ENCODE measurements at regions not wholly inside any gene's neighbourhood (a gene's known extent, or its start where the extent isn't known, plus 50 kb on each side); places are given as distances from the start of the nearest gene placed in this dataset.
A peak's percentile ranks its signal among the peaks of the same experiment; 100 is the strongest.

DNA sequence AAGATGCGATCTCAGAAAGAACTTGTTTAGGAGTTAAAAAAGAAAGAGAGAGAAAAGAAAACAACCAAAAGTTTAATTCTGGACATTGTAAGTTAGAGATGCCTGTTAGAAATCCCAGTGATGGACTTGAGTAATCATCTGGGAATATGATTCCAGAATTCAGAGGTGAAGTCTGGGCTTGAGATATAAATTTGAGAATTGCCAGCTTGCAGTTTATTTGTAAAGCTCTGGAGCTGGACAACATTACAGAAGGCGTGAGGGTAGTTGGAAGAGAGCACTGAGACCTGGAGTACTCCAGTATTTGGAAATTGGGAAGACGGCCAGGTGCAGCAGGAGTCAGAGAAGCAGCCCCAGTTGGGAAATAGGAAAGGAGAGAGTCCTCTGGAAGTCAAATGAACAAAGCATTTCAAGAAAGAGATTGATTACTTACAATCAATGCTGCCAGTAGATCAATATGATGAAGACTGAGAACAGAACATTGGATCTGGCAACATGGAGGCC is 128.8 kb upstream of the ARHGAP28 start:
- CTCF ChIA-PET (ENCODE audit: low intra/inter-chr PET ratio), result no interaction called here
- 2% methylated on average over 3 of the region's 3 CpGs for WGBS (ENCODE audit: insufficient coverage, low coverage, missing lambda C conversion rate)
- TF ChIP-seq ESRRB (CRISPR knock-in tag; IDR thresholded peaks at IDR 0.05; ENCODE audit: borderline replicate concordance) (no peak), NR4A1 (CRISPR knock-in tag; IDR thresholded peaks at IDR 0.05) (no peak), NR4A1 (tag; IDR thresholded peaks at IDR 0.05) (no peak), ZNF316 (IDR thresholded peaks at IDR 0.05) (peak; percentile 48; the same call in 1 of the 2 replicates), ZBTB7A (IDR thresholded peaks at IDR 0.05; ENCODE audit: borderline replicate concordance, control insufficient read depth, low read depth, low read length) (no peak), MTA1 (IDR thresholded peaks at IDR 0.05; ENCODE audit: borderline replicate concordance) (no peak), PML (IDR thresholded peaks at IDR 0.05; ENCODE audit: low read length) (no peak), TAL1 (IDR thresholded peaks at IDR 0.05) (no peak), YBX1 (IDR thresholded peaks at IDR 0.05) (no peak), RBM22 (IDR thresholded peaks at IDR 0.05; ENCODE audit: low read depth, low read length, poor library complexity, severe bottlenecking) (no peak), ZNF347 (CRISPR knock-in tag; IDR thresholded peaks at IDR 0.05; ENCODE audit: low read depth) (no peak), RBBP5 (IDR thresholded peaks at IDR 0.05; ENCODE audit: borderline replicate concordance, insufficient read depth, low read length, poor library complexity, severe bottlenecking) (no peak), SMARCA5 (IDR thresholded peaks at IDR 0.05) (no peak), SAFB2 (IDR thresholded peaks at IDR 0.05; ENCODE audit: borderline replicate concordance, low read depth, low read length, severe bottlenecking) (no peak)
- TF ChIP-seq, protein P1, sequence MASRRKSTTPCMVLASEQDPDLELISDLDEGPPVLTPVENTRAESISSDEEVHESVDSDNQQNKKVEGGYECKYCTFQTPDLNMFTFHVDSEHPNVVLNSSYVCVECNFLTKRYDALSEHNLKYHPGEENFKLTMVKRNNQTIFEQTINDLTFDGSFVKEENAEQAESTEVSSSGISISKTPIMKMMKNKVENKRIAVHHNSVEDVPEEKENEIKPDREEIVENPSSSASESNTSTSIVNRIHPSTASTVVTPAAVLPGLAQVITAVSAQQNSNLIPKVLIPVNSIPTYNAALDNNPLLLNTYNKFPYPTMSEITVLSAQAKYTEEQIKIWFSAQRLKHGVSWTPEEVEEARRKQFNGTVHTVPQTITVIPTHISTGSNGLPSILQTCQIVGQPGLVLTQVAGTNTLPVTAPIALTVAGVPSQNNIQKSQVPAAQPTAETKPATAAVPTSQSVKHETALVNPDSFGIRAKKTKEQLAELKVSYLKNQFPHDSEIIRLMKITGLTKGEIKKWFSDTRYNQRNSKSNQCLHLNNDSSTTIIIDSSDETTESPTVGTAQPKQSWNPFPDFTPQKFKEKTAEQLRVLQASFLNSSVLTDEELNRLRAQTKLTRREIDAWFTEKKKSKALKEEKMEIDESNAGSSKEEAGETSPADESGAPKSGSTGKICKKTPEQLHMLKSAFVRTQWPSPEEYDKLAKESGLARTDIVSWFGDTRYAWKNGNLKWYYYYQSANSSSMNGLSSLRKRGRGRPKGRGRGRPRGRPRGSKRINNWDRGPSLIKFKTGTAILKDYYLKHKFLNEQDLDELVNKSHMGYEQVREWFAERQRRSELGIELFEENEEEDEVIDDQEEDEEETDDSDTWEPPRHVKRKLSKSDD (conservative IDR thresholded peaks at IDR 0.05; ENCODE audit: low read length), result no peak
- TF ChIP-seq, protein P2, sequence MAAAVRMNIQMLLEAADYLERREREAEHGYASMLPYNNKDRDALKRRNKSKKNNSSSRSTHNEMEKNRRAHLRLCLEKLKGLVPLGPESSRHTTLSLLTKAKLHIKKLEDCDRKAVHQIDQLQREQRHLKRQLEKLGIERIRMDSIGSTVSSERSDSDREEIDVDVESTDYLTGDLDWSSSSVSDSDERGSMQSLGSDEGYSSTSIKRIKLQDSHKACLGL (CRISPR knock-in tag; IDR thresholded peaks at IDR 0.05; ENCODE audit: borderline replicate concordance, poor library complexity, severe bottlenecking), result no peak
- TF ChIP-seq, protein P3, sequence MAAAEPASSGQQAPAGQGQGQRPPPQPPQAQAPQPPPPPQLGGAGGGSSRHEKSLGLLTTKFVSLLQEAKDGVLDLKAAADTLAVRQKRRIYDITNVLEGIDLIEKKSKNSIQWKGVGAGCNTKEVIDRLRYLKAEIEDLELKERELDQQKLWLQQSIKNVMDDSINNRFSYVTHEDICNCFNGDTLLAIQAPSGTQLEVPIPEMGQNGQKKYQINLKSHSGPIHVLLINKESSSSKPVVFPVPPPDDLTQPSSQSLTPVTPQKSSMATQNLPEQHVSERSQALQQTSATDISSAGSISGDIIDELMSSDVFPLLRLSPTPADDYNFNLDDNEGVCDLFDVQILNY (CRISPR knock-in tag; IDR thresholded peaks at IDR 0.05), result no peak
- TF ChIP-seq, protein P4, sequence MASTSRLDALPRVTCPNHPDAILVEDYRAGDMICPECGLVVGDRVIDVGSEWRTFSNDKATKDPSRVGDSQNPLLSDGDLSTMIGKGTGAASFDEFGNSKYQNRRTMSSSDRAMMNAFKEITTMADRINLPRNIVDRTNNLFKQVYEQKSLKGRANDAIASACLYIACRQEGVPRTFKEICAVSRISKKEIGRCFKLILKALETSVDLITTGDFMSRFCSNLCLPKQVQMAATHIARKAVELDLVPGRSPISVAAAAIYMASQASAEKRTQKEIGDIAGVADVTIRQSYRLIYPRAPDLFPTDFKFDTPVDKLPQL (IDR thresholded peaks at IDR 0.05; ENCODE audit: extremely low read depth, insufficient read length), result no peak

More for the DNA sequence above, 128.8 kb upstream of the ARHGAP28 start:
- Histone ChIP-seq H3K9me1 (ENCODE audit: control insufficient read depth, insufficient read depth, low read length) (no peaks in the 10 kb centered on the region), H3K4me3 (no peak overlapping the region), H3K27me3 (ENCODE audit: control insufficient read depth in 2 of 2, insufficient read depth in 2 of 2, low read length in 2 of 2) (peaks cover 0 to 6% of the 10 kb centered on the region in 2 experiments; a peak in 2 of 5 replicates), H2AFZ (ENCODE audit: low read depth, low read length) (no peak overlapping the region), H3K36me3 (ENCODE audit: control insufficient read depth, insufficient read depth, low read length) (no peaks in the 10 kb centered on the region), H3K27ac (ENCODE audit: extremely low read depth, low read depth, low read length) (no peak overlapping the region), H4K20me1 (replicated peaks; ENCODE audit: control insufficient read depth, insufficient read depth, low read length) (no peaks in the 10 kb centered on the region), H3K4me1 (replicated peaks in 1 of 2; ENCODE audit: control insufficient read depth in 2 of 2, insufficient read depth in 2 of 2, low read length in 2 of 2) (no peaks in the 10 kb centered on the region), H3K9me3 (replicated peaks; ENCODE audit: control insufficient read depth, insufficient read depth, low read depth, low read length) (no peaks in the 10 kb centered on the region), H3K79me2 (ENCODE audit: control insufficient read depth, insufficient read depth, low read length) (no peaks in the 10 kb centered on the region), H3K4me2 (ENCODE audit: insufficient read depth, low read length) (no peak overlapping the region), H3K9ac (ENCODE audit: insufficient read depth in 1 of 2, low read depth in 2 of 2, low read length in 2 of 2) (no peak overlapping the region)
- intact Hi-C loops (cut with micrococcal nuclease) (no loop called here), in situ Hi-C loops (cut with MboI) (no loop called here)
- POLR2A ChIA-PET, result interaction anchor here (0.6 kb wide), 1 partner anchor 311 kb away, joined by 3 read pairs; no protein-coding TSS in a partner anchor
- no TSS peak for BruUV-seq (replicated peaks)
- DNase-seq (ENCODE audit: extremely low read depth in 1 of 4, low spot score in 3 of 4) (no peak), FAIRE-seq (peak; percentile 23), ATAC-seq (no peak)
